RWPE2 (cell line): ENCODE measurements at regions not wholly inside any gene's neighbourhood (a gene's known extent, or its start where the extent isn't known, plus 50 kb on each side); places are given as distances from the start of the nearest gene placed in this dataset.
"Not testable (repeated sequence)": the region's sequence is repeated elsewhere in the genome, so short reads cannot be mapped to it uniquely, and the experiment has no call there.

Experiments
- ATAC-seq: fragments of 200-7000 bp; cut with Tn5 transposase; 3 replicates; pipeline ENCODE4 v1.9.1; 2021; ENCODE audit warnings: low read depth
- DNase-seq: peaks from one replicate; pipeline ENCODE4 v3.0.0-alpha.2; 2020; ENCODE audit warnings: low spot score
- H3K27ac ChIP-seq: fragments of 450-650 bp; 2 replicates; pipeline ENCODE4 v1.5.1; 2017; ENCODE audit warnings: mild to moderate bottlenecking; ENCODE audit not compliant: poor library complexity, severe bottlenecking
- H3K27me3 ChIP-seq: fragments of 250-450 bp; sonication (Bioruptor Pico); 2 replicates; pipeline ENCODE4 v1.5.1; 2021; ENCODE audit warnings: mild to moderate bottlenecking, moderate library complexity; ENCODE audit not compliant: insufficient read depth, poor library complexity, severe bottlenecking
- H3K36me3 ChIP-seq: fragments of 250-450 bp; sonication (Bioruptor Pico); 2 replicates; pipeline ENCODE4 v1.5.1; 2020; ENCODE audit warnings: low read depth, mild to moderate bottlenecking, moderate library complexity
- H3K4me1 ChIP-seq: fragments of 250-450 bp; sonication (Bioruptor Pico); 2 replicates; pipeline ENCODE4 v1.5.1; 2021; ENCODE audit warnings: mild to moderate bottlenecking, moderate library complexity; ENCODE audit not compliant: insufficient read depth, poor library complexity, severe bottlenecking
- H3K4me3 ChIP-seq: fragments of 250-450 bp; sonication (Bioruptor Pico); 2 replicates; pipeline ENCODE4 v1.5.1; 2021; ENCODE audit warnings: mild to moderate bottlenecking, moderate library complexity; ENCODE audit not compliant: severe bottlenecking
- H3K9me3 ChIP-seq: fragments of 250-450 bp; sonication (Bioruptor Pico); 2 replicates; pipeline ENCODE4 v1.5.1; 2021; ENCODE audit warnings: mild to moderate bottlenecking, moderate library complexity; ENCODE audit not compliant: severe bottlenecking
- CTCF ChIP-seq: fragments of 450-650 bp; IDR thresholded peaks from one replicate; pipeline ENCODE4 v1.5.1; 2017; ENCODE audit warnings: mild to moderate bottlenecking, moderate library complexity; ENCODE audit not compliant: poor library complexity, severe bottlenecking

- no peak for TF ChIP-seq CTCF
- Histone ChIP-seq H3K4me3 (no peak overlapping the region), H3K27me3 (no peaks in the 10 kb centered on the region), H3K9me3 (no peaks in the 10 kb centered on the region), H3K27ac (no peak overlapping the region), H3K4me1 (no peaks in the 10 kb centered on the region), H3K36me3 (no peaks in the 10 kb centered on the region)
- ATAC-seq (no peak), DNase-seq (no peak)
Measured at GRCh38 chr12:102321305-102322082, 123.9 kb upstream of the PMCH start.

GRCh38 chr12:102317155-102317554, 119.5 kb upstream of the PMCH start:
- TF ChIP-seq CTCF = no peak
- ATAC-seq = no peak
- H3K27me3 ChIP-seq = no peaks in the 10 kb centered on the region
- peaks cover 3% of the 10 kb centered on the region for H3K4me1 ChIP-seq
- H3K9me3 ChIP-seq = no peaks in the 10 kb centered on the region
- H3K36me3 ChIP-seq = no peaks in the 10 kb centered on the region
- no peak overlapping the region for H3K27ac ChIP-seq
- H3K4me3 ChIP-seq = no peak overlapping the region
- no peak for DNase-seq

GRCh38 chr12:102316723-102317122, 119.1 kb upstream of the PMCH start:
- no peak for TF ChIP-seq CTCF
- H3K4me3 ChIP-seq = no peak overlapping the region
- DNase-seq (no peak), ATAC-seq (no peak)
- no peak overlapping the region for H3K27ac ChIP-seq
- H3K36me3 ChIP-seq = no peaks in the 10 kb centered on the region
- H3K4me1 ChIP-seq = peaks cover 3% of the 10 kb centered on the region
- no peaks in the 10 kb centered on the region for H3K9me3 ChIP-seq
- H3K27me3 ChIP-seq = no peaks in the 10 kb centered on the region

- no peak for DNase-seq
- Histone ChIP-seq H3K9me3 (no peaks in the 10 kb centered on the region), H3K4me3 (no peak overlapping the region), H3K27me3 (no peaks in the 10 kb centered on the region), H3K27ac (no peak overlapping the region), H3K4me1 (peaks cover 3% of the 10 kb centered on the region), H3K36me3 (no peaks in the 10 kb centered on the region)
- ATAC-seq = no peak
- TF ChIP-seq CTCF = no peak
Measured at GRCh38 chr12:102314821-102315220, 117.2 kb upstream of the PMCH start.

- H3K9me3 ChIP-seq, H3K36me3 ChIP-seq, DNase-seq, ATAC-seq, H3K4me1 ChIP-seq, H3K27ac ChIP-seq, H3K27me3 ChIP-seq, H3K4me3 ChIP-seq: not testable (repeated sequence)
Measured at GRCh38 chr12:102313116-102313971, 115.7 kb upstream of the PMCH start.
